K562 (cell line): ENCODE measurements at regions not wholly inside any gene's neighbourhood (a gene's known extent, or its start where the extent isn't known, plus 50 kb on each side); places are given as distances from the start of the nearest gene placed in this dataset.

ENCODE experiments used
- ATAC-seq: fragments of 200-7000 bp; cut with Tn5 transposase; 3 replicates; pipeline ENCODE4 v1.9.1; 2020; ENCODE audit warnings: moderate library complexity
- BruUV-seq: library from RNA; stranded (reverse); fragments of 400-500 nt; replicated peaks from 2 replicates; lab custom pipeline; 2021; lab: Mats Ljungman, UMichigan
- CTCF ChIA-PET: fragments of 300-600 bp; formaldehyde crosslinking; extraction: SDS; loops from one replicate; lab custom pipeline; 2021; ENCODE audit warnings: low intra/inter-chr PET ratio; lab: Yijun Ruan, JAX
- POLR2A ChIA-PET: fragments of 300-600, 350-650 bp; sonication (Branson Sonifier 250); formaldehyde crosslinking; extraction: SDS; loops from one replicate; lab custom pipeline; 2021; ENCODE audit warnings: antibody characterized with exemption, inconsistent platforms; lab: Yijun Ruan, JAX
- DNase-seq, 4 experiments: peaks; one replicate each; pipeline versions ENCODE4 v3.0.0 to v3.0.0-alpha.2; 2011 to 2018; ENCODE audit warnings: low spot score in 3 of 4, mixed read lengths in 3 of 4; ENCODE audit errors: extremely low read depth in 1 of 4
- FAIRE-seq: peaks from 2 replicates; lab custom pipeline; 2011; peaks lifted over from hg19 to GRCh38; lab: Jason Lieb, UNC
- H2AFZ ChIP-seq: 2 replicates; pipeline ENCODE4 v1.6.0; 2011; ENCODE audit warnings: low read depth, low read length, control low read depth, inconsistent platforms
- H3K27ac ChIP-seq: fragments of 200-600 bp; 3 replicates; pipeline ENCODE4 v1.8.0; 2011; ENCODE audit warnings: low read depth, mild to moderate bottlenecking, control low read depth, inconsistent platforms, low read length, moderate library complexity, mixed read lengths; ENCODE audit errors: extremely low read depth
- H3K27me3 ChIP-seq, 2 experiments: fragments of 300-600 bp in 1 of 2; 2 replicates in 1 of 2; 3 replicates in 1 of 2; pipeline versions ENCODE4 v1.6.0 to v1.8.0; 2011; ENCODE audit warnings: inconsistent platforms in 2 of 2, low read length in 2 of 2, mild to moderate bottlenecking in 1 of 2, mixed read lengths in 1 of 2, moderate library complexity in 1 of 2; ENCODE audit not compliant: control insufficient read depth in 2 of 2, insufficient read depth in 2 of 2
- H3K36me3 ChIP-seq: fragments of 300-600 bp; 3 replicates; pipeline ENCODE4 v1.8.0; 2011; ENCODE audit warnings: mild to moderate bottlenecking, low read length, inconsistent platforms; ENCODE audit not compliant: control insufficient read depth, insufficient read depth
- H3K4me1 ChIP-seq, 2 experiments: fragments of 200-600 bp in 1 of 2; replicated peaks in 1 of 2; 2 replicates in 1 of 2; 3 replicates in 1 of 2; pipeline versions ENCODE4 v1.5.1 to v1.8.0; 2011; ENCODE audit warnings: inconsistent platforms in 2 of 2, low read length in 2 of 2, mild to moderate bottlenecking in 1 of 2, mixed read lengths in 1 of 2, moderate library complexity in 1 of 2; ENCODE audit not compliant: control insufficient read depth in 2 of 2, insufficient read depth in 2 of 2
- H3K4me2 ChIP-seq: 2 replicates; pipeline ENCODE4 v1.6.1; 2011; ENCODE audit warnings: low read length, control low read depth, inconsistent platforms, mixed read lengths; ENCODE audit not compliant: insufficient read depth
- H3K4me3 ChIP-seq: fragments of 200-600 bp; sonication (generic), shearing (Covaris generic); 2 replicates; pipeline ENCODE4 v1.5.1; 2016; ENCODE audit warnings: control low read depth, inconsistent platforms
- H3K79me2 ChIP-seq: fragments of 200-600 bp; 3 replicates; pipeline ENCODE4 v1.8.0; 2011; ENCODE audit warnings: low read length, inconsistent platforms; ENCODE audit not compliant: control insufficient read depth, insufficient read depth
- H3K9ac ChIP-seq, 2 experiments: 2 replicates each; pipeline versions ENCODE4 v1.6.0 to v1.6.1; 2011; ENCODE audit warnings: low read depth in 2 of 2, low read length in 2 of 2, control low read depth in 1 of 2, inconsistent platforms in 1 of 2, mild to moderate bottlenecking in 1 of 2, mixed read lengths in 1 of 2; ENCODE audit not compliant: insufficient read depth in 1 of 2
- H3K9me1 ChIP-seq: one replicate; pipeline ENCODE4 v1.6.0; 2011; ENCODE audit warnings: inconsistent platforms, mild to moderate bottlenecking, low read length, moderate library complexity; ENCODE audit not compliant: control insufficient read depth, insufficient read depth
- H3K9me3 ChIP-seq: replicated peaks from 2 replicates; pipeline ENCODE4 v1.5.1; 2011; ENCODE audit warnings: low read depth, low read length, inconsistent platforms; ENCODE audit not compliant: control insufficient read depth, insufficient read depth
- H4K20me1 ChIP-seq: replicated peaks from 2 replicates; pipeline ENCODE4 v1.6.1; 2011; ENCODE audit warnings: low read length, inconsistent platforms, mixed read lengths; ENCODE audit not compliant: control insufficient read depth, insufficient read depth
- BRF1 ChIP-seq: IDR thresholded peaks from 3 replicates; pipeline ENCODE4 v1.6.1; 2011; ENCODE audit warnings: borderline replicate concordance, mild to moderate bottlenecking; ENCODE audit not compliant: insufficient read length; ENCODE audit errors: extremely low read depth
- IRF1 ChIP-seq: sonication (generic); formaldehyde crosslinking; IDR thresholded peaks from 2 replicates; pipeline ENCODE4 v1.8.0; 2022; ENCODE audit warnings: missing genetic modification reagents, mild to moderate bottlenecking, borderline replicate concordance
- MGA ChIP-seq: fragments of 450-650 bp; IDR thresholded peaks from 2 replicates; pipeline ENCODE4 v1.6.1; 2016; ENCODE audit warnings: mild to moderate bottlenecking, moderate library complexity
- MNT ChIP-seq, 2 experiments: fragments of 450-650 bp; conservative IDR thresholded peaks; 2 replicates each; pipeline ENCODE4 v1.6.1; 2017; ENCODE audit warnings: mild to moderate bottlenecking in 2 of 2, moderate library complexity in 2 of 2
- PML ChIP-seq: IDR thresholded peaks from 2 replicates; pipeline ENCODE4 v1.6.1; 2012; ENCODE audit warnings: low read length, inconsistent platforms
- SRSF3 ChIP-seq: fragments of 200-400 bp; formaldehyde crosslinking; IDR thresholded peaks from 2 replicates; pipeline ENCODE4 v1.6.1; 2016; ENCODE audit warnings: mild to moderate bottlenecking, low read length, moderate library complexity; ENCODE audit not compliant: insufficient read depth
- TCF3 ChIP-seq: sonication (generic); formaldehyde crosslinking; IDR thresholded peaks from 2 replicates; pipeline ENCODE4 v1.4.0; 2020; ENCODE audit warnings: mild to moderate bottlenecking, missing genetic modification reagents
- TCF7 ChIP-seq: sonication (generic); IDR thresholded peaks from 2 replicates; pipeline ENCODE4 v1.6.1; 2016; ENCODE audit warnings: antibody characterized with exemption, borderline replicate concordance
- ZNF311 ChIP-seq: fragments of 250-450 bp; sonication (Bioruptor Pico); IDR thresholded peaks from 2 replicates; pipeline ENCODE4 v1.4.0; 2020; ENCODE audit warnings: mild to moderate bottlenecking, moderate library complexity
- ZNF57 ChIP-seq: fragments of 450-650 bp; formaldehyde crosslinking; IDR thresholded peaks from 2 replicates; pipeline ENCODE4 v1.4.0; 2020; ENCODE audit warnings: mild to moderate bottlenecking, moderate library complexity
- WGBS: fragments of 100-300 bp; shearing (Covaris generic); methylation state at CpG from one replicate; pipeline ENCODE4 v1.1.6; 2016; ENCODE audit warnings: low coverage, mixed read lengths; ENCODE audit not compliant: insufficient coverage; ENCODE audit errors: missing lambda C conversion rate; 5-methylcytosine and 5-hydroxymethylcytosine counted together
- in situ Hi-C: fragments of 300-500 bp; cut with MboI; formaldehyde crosslinking; loops from 4 replicates; pipeline ENCODE4 v1.15.0; 2018; ENCODE audit warnings: inconsistent platforms, mixed read lengths
- intact Hi-C: fragments of 100-400 bp; cut with micrococcal nuclease; formaldehyde crosslinking; loops from 2 replicates; pipeline ENCODE4 v1.14.2; 2022

GRCh38 chr4:65071564-65071963 is 598.7 kb downstream of the EPHA5 start:
- no peaks in the 10 kb centered on the region for H3K36me3 ChIP-seq
- no TSS peak for BruUV-seq
- H3K27ac ChIP-seq: no peak overlapping the region
- FAIRE-seq (no peak), ATAC-seq (no peak), DNase-seq (no peak)
- H3K9me3 ChIP-seq: no peaks in the 10 kb centered on the region; the same call in 1 of the 2 replicates
- intact Hi-C loops (no loop called here), in situ Hi-C loops (no loop called here)
- H3K9me1 ChIP-seq: no peaks in the 10 kb centered on the region
- ChIA-PET POLR2A (no interaction called here), CTCF (no interaction called here)
- H3K9ac ChIP-seq: no peak overlapping the region
- no peaks in the 10 kb centered on the region for H3K27me3 ChIP-seq
- H3K4me2 ChIP-seq: no peak overlapping the region
- no peak overlapping the region for H3K4me3 ChIP-seq
- WGBS: 0% methylated on average over 1 of the region's 1 CpG
- H3K4me1 ChIP-seq: no peaks in the 10 kb centered on the region
- no peak overlapping the region for H2AFZ ChIP-seq
- H3K79me2 ChIP-seq: no peaks in the 10 kb centered on the region
- no peaks in the 10 kb centered on the region for H4K20me1 ChIP-seq
- TF ChIP-seq ZNF311 (CRISPR knock-in tag) (no peak), BRF1 (no peak), TCF3 (CRISPR knock-in tag) (no peak), MNT (conservative IDR thresholded peaks at IDR 0.05) (no peak), SRSF3 (no peak), TCF7 (no peak), IRF1 (no peak), PML (no peak), ZNF57 (CRISPR knock-in tag) (no peak), MGA (no peak)
